Fibroblast of lung (primary cell): ENCODE measurements at regions not wholly inside any gene's neighbourhood (a gene's known extent, or its start where the extent isn't known, plus 50 kb on each side); places are given as distances from the start of the nearest gene placed in this dataset.

Experiments
- DNase-seq, 2 donors: peaks; one replicate each; pipeline versions ENCODE4 v3.0.0 to v3.0.0-alpha.2; 2010; ENCODE audit warnings: low read depth in 2 of 2
- H2AFZ ChIP-seq: 2 replicates; pipeline ENCODE4 v1.5.1; 2012; ENCODE audit warnings: low read length, control low read depth, inconsistent platforms
- H3K27ac ChIP-seq: 2 replicates; pipeline ENCODE4 v1.5.1; 2011; ENCODE audit warnings: low read length, control low read depth; ENCODE audit not compliant: insufficient read depth
- H3K27me3 ChIP-seq: 2 replicates; pipeline ENCODE4 v1.5.1; 2011; ENCODE audit warnings: mild to moderate bottlenecking, low read length; ENCODE audit not compliant: control insufficient read depth, insufficient read depth
- H3K36me3 ChIP-seq: 2 replicates; pipeline ENCODE4 v1.5.1; 2011; ENCODE audit warnings: low read length; ENCODE audit not compliant: control insufficient read depth, insufficient read depth
- H3K4me1 ChIP-seq: 2 replicates; pipeline ENCODE4 v1.5.1; 2011; ENCODE audit warnings: low read length; ENCODE audit not compliant: control insufficient read depth, insufficient read depth; ENCODE audit errors: extremely low read depth
- H3K4me2 ChIP-seq: 2 replicates; pipeline ENCODE4 v1.5.1; 2011; ENCODE audit warnings: low read length, control low read depth; ENCODE audit not compliant: insufficient read depth; ENCODE audit errors: extremely low read depth
- H3K4me3 ChIP-seq, 4 experiments: fragments of 200-600 bp in 1 of 4; sonication (generic) in 1 of 4; replicated peaks in 1 of 4; 2 replicates each; pipeline ENCODE4 v1.5.1; 2011 to 2016; ENCODE audit warnings: low read length in 4 of 4, low read depth in 3 of 4, mild to moderate bottlenecking in 3 of 4, control low read depth in 2 of 4, inconsistent platforms in 1 of 4, mixed read lengths in 1 of 4; ENCODE audit not compliant: insufficient read depth in 1 of 4; ENCODE audit errors: control extremely low read depth in 1 of 4
- H3K79me2 ChIP-seq: 2 replicates; pipeline ENCODE4 v1.5.1; 2012; ENCODE audit warnings: mild to moderate bottlenecking, low read length, inconsistent platforms; ENCODE audit not compliant: control insufficient read depth, insufficient read depth
- H3K9ac ChIP-seq: 2 replicates; pipeline ENCODE4 v1.5.1; 2011; ENCODE audit warnings: mild to moderate bottlenecking, low read length, control low read depth; ENCODE audit not compliant: insufficient read depth
- H3K9me3 ChIP-seq: 2 replicates; pipeline ENCODE4 v1.5.1; 2012; ENCODE audit warnings: low read depth, low read length; ENCODE audit not compliant: control insufficient read depth, insufficient read depth
- H4K20me1 ChIP-seq: 2 replicates; pipeline ENCODE4 v1.5.1; 2011; ENCODE audit warnings: low read length; ENCODE audit not compliant: control insufficient read depth, insufficient read depth; ENCODE audit errors: extremely low read depth
- EZH2 ChIP-seq: IDR thresholded peaks from 2 replicates; pipeline ENCODE4 v1.5.1; 2012; ENCODE audit warnings: low read length, control low read depth, mild to moderate bottlenecking; ENCODE audit errors: missing control alignments
- TF ChIP-seq, protein P1 (sequence below), 2 donors: IDR thresholded peaks in 1 of 2; conservative IDR thresholded peaks in 1 of 2; 1 replicate in 1 of 2; 2 replicates in 1 of 2; pipeline ENCODE4 v1.5.1; 2011 to 2012; ENCODE audit warnings: low read length in 2 of 2, control low read depth in 1 of 2, inconsistent platforms in 1 of 2, low read depth in 1 of 2, mild to moderate bottlenecking in 1 of 2

DNA sequence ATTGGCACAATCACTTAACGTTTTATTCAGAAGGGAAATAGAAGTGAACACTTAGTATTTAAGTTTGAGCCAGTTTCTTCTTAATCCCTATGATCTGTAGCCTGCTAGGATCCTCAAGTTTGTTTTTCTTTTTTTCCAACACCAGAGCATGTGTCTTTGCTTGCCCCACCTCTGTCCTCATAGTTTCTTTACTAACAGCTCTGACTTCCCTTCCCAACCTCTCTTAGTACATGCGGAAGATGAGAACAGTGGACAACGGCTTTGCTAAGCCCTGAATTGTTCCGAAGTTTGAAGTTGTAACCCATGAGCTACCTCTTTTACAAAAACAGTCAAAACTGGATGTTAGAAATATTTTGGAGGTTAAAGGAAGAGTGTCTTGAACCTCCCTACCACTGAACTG is 61.7 kb upstream of the TAF11L2 start:
- Histone ChIP-seq H3K4me3 (peak overlapping the region in 3 of 4 experiments; percentile 11 to 37 (median 25)), H3K79me2 (no peaks in the 10 kb centered on the region)
- TF ChIP-seq, protein P1, sequence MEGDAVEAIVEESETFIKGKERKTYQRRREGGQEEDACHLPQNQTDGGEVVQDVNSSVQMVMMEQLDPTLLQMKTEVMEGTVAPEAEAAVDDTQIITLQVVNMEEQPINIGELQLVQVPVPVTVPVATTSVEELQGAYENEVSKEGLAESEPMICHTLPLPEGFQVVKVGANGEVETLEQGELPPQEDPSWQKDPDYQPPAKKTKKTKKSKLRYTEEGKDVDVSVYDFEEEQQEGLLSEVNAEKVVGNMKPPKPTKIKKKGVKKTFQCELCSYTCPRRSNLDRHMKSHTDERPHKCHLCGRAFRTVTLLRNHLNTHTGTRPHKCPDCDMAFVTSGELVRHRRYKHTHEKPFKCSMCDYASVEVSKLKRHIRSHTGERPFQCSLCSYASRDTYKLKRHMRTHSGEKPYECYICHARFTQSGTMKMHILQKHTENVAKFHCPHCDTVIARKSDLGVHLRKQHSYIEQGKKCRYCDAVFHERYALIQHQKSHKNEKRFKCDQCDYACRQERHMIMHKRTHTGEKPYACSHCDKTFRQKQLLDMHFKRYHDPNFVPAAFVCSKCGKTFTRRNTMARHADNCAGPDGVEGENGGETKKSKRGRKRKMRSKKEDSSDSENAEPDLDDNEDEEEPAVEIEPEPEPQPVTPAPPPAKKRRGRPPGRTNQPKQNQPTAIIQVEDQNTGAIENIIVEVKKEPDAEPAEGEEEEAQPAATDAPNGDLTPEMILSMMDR (conservative IDR thresholded peaks at IDR 0.05 in 1 of 2, IDR thresholded peaks at IDR 0.05 in 1 of 2; ENCODE audit: low read depth in 1 of 2, low read length in 2 of 2) = no peak
- no peak for TF ChIP-seq EZH2

DNA sequence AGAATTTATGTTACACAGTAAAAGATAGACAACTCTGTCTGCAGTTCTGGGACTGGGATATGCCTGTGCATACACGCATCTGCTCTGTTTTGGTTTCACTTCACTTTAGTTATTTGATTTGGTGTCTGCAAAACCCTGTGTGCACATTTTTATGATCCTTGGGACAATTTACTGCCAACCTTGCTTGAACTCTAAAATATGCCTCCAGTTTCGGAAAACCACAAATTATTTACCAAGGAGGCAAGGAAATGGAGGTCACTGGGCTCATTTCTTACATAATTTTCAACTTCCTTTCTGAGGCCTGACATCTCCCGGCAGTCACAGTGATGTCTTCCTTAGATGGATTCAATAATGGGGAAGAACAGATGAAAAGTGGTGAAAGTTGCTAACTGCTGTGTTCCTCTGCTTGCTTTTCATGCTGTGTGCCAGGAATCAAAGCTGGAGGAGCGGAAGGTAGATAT is 61.2 kb upstream of the TAF11L2 start:
- Histone ChIP-seq H3K27me3 (no peaks in the 10 kb centered on the region), H3K4me3 (peak overlapping the region; percentile 11 to 37 (median 18)), H3K4me1 (peaks cover 2% of the 10 kb centered on the region), H3K9me3 (no peaks in the 10 kb centered on the region), H3K4me2 (peak overlapping the region; percentile 88), H4K20me1 (no peaks in the 10 kb centered on the region), H3K79me2 (no peaks in the 10 kb centered on the region), H3K27ac (peak overlapping the region; percentile 47), H3K9ac (no peak overlapping the region), H3K36me3 (no peaks in the 10 kb centered on the region), H2AFZ (peak overlapping the region; percentile 85)
- peak in 1 of 2 donors; percentile 17 for DNase-seq
- TF ChIP-seq, protein P1 (conservative IDR thresholded peaks at IDR 0.05 in 1 of 2, IDR thresholded peaks at IDR 0.05 in 1 of 2; ENCODE audit: low read depth in 1 of 2, low read length in 2 of 2) = no peak
- TF ChIP-seq EZH2 = no peak

More for the DNA sequence above, 61.7 kb upstream of the TAF11L2 start:
- Histone ChIP-seq H2AFZ (peak overlapping the region; percentile 85), H3K27me3 (no peaks in the 10 kb centered on the region), H3K9me3 (no peaks in the 10 kb centered on the region), H3K36me3 (no peaks in the 10 kb centered on the region), H3K4me1 (peaks cover 2% of the 10 kb centered on the region), H3K27ac (peak overlapping the region; percentile 47), H3K4me2 (peak overlapping the region; percentile 88), H3K9ac (no peak overlapping the region), H4K20me1 (no peaks in the 10 kb centered on the region)
- DNase-seq = no peak

DNA sequence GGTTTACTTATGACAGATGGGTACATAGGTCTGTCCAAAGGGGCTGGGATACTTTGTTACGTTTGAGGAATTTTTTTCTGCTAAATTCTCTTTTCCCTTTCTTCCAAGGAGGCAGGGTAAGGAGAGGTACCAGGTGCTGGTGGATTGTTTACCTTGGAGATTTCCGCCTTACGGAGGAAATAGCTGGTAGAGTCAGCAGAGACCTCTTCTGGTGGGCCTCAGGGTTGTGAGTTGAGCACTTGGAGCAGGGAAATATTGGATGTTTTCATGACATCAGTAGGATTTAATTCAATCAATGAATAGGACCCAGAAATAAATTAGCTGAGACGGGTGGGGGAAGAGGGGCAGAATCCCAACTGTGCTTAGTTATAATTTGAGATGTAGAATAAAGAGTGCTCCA is 60.0 kb upstream of the TAF11L2 start:
- H3K4me3 ChIP-seq = no peak overlapping the region

More for the DNA sequence above, 60.0 kb upstream of the TAF11L2 start:
- H3K9ac ChIP-seq = no peak overlapping the region
- DNase-seq = no peak
- H3K79me2 ChIP-seq = no peaks in the 10 kb centered on the region
- peaks cover 2% of the 10 kb centered on the region for H3K4me1 ChIP-seq
- H2AFZ ChIP-seq = no peak overlapping the region
- no peaks in the 10 kb centered on the region for H4K20me1 ChIP-seq
- H3K27ac ChIP-seq = no peak overlapping the region
- no peak overlapping the region for H3K4me2 ChIP-seq
- no peaks in the 10 kb centered on the region for H3K36me3 ChIP-seq
- no peak for TF ChIP-seq EZH2
- TF ChIP-seq, protein P1 (conservative IDR thresholded peaks at IDR 0.05 in 1 of 2, IDR thresholded peaks at IDR 0.05 in 1 of 2; ENCODE audit: low read depth in 1 of 2, low read length in 2 of 2) = no peak
- no peaks in the 10 kb centered on the region for H3K27me3 ChIP-seq
- H3K9me3 ChIP-seq = no peaks in the 10 kb centered on the region
